HG03460 (cell line): ENCODE measurements at regions not wholly inside any gene's neighbourhood (a gene's known extent, or its start where the extent isn't known, plus 50 kb on each side); places are given as distances from the start of the nearest gene placed in this dataset.
"Not testable (repeated sequence)": the region's sequence is repeated elsewhere in the genome, so short reads cannot be mapped to it uniquely, and the experiment has no call there.

Experiments used
- ATAC-seq: cut with Tn5 transposase; IDR thresholded peaks from one replicate; pipeline ENCODE4 v1.9.1; 2021; ENCODE audit not compliant: unreplicated experiment

DNA sequence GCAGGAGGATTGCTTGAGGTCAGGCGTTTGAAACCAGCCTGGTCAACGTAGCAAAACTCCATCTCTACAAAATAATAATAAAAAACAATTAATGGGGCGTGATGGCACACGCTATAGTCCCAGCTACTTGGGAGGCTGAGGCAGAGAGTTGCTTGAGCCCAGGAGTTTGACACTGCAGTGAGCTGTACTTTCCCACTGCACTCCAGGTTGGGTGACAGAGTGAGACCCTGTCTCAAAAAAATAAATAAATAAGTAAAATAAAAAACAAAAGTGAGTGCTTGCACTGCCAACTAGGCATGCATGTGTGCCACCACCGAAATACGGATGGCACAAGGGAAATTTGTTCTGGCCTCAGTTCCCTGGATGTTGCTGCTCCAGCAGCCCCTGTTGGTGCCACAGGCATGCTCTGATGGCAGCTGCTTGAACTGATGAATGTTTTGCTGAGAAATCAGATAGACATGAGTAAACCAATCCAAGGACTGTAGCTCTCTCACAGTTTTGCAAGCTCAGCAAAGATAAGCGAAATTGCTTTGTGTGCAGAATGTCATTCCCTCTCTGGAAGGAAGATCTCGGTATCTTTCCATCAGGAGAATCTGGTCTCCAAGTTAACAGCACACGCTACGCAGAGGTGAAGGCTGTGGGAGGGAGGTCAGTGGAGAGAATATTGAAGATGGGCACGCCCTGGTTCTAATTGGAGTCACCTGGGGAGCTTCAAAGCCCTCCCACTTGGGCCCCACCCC lies 188.0 kb upstream of the SLC24A3 start:
- ATAC-seq, result no peak

DNA sequence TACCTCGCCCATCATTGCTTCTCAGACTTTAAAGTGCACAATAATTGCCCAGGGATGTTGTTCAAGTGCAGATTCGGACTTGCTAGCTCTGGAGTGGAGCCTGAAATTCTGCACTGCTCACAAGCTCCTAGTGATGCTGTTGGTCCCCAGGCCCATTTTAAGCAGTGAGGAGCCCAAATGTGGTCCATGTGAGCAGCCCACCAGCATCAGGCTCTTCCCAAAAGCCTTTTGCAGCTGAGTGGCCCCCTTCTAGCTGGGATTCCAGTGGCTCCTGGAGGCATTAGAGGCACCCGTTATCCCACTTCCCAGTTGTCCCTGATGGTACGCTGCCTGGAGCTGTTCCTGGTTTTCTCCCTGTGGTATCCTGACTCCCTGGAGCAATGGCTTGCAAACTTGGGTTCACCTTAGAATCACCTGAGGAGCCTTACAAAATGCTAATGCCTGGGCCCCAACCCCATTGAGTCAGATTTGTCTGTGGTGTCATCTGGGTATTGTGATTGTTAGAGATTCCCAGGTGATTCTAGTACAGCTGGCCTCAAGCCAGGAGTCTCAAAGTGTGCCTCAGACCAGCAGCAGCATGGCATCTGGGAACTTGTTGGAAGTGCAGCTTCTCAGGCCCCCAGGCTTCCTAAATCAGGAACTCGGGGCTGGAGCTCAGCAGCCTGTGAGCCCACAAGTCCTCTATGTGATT lies 186.9 kb upstream of the SLC24A3 start:
- peak; percentile 10 for ATAC-seq

DNA sequence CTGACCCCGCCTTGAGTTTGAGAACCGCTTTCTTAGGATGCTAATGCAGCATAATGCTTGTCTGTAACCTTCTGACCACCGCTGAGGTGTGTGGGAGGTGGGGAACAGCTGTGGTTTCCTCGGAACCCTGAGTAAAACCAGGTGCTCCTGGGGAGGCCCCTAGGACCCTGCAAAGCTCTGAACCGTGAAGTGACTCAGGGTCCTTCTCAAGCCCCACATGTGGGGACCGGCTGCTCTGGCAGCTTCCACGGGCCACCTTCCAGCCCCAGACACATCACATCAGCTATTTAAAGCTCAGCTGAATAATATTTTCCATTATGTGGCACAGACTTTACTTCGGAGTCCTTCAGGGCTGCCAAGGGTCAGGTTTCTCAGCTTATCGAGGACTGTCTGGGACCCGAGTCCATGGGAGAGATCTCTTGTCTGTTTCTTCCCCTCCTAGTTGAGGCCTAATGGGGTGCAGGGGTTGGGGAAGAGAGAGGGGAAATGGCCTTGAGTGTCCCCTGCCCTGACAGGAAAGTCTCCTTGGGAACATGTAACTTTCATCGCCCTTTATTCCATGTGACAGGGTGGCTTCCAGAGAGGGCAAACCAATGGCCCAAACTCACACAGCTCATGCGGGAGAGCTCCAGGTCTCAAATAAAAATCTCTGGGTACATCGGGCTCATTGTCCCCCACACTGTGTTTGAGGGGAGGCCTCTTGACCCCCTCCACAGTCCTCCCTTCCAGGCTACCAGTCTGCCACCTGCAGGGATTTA lies 186.1 kb upstream of the SLC24A3 start:
- peak; percentile 62 for ATAC-seq

GRCh38 chr20:19026901-19027644 lies 185.4 kb upstream of the SLC24A3 start:
- ATAC-seq, result no peak

DNA sequence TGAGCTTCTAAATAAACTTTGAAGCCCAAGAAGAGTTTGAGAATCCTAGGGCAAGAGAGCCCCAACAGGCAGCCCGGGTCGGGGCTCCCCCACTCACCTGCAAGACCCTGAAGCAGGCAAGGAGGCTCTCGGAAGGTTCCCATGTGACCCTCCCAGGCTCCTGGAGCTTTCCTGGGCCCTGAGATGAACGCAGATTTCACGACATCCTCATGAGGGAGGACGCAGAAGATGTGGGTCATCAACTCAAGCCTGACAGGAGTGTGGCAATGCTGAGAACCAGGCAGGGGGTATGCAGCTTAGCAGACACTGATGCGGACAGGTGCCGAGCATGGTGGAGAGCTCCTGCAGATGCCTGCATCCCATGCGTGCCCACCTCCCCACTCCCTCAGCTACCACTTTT lies 184.5 kb upstream of the SLC24A3 start:
- no peak for ATAC-seq

- no peak for ATAC-seq
Measured at GRCh38 chr20:19041787-19042186, 170.7 kb upstream of the SLC24A3 start.

DNA sequence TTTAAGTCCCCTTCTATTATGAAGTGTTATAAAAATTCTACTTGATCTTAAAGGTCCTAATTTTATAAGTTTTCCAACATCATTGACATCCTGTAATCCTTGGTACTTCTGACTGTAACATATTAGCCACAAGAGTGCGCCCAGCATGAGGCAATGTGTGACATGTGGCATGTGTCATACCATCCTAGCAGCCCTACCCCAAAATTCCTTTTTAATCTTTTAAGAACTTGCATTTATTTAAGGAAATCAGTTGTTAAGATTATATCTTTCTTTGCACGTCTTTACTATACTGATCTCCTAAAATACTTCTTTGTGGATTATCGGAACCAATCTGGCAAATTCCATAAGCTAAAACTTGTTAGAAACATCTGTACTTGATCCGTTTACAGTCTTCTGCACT lies 167.1 kb upstream of the SLC24A3 start:
- no peak for ATAC-seq

- no peak for ATAC-seq
Measured at GRCh38 chr20:19047040-19047950, 165.1 kb upstream of the SLC24A3 start.

- no peak for ATAC-seq
Measured at GRCh38 chr20:19047951-19048296, 164.5 kb upstream of the SLC24A3 start.

DNA sequence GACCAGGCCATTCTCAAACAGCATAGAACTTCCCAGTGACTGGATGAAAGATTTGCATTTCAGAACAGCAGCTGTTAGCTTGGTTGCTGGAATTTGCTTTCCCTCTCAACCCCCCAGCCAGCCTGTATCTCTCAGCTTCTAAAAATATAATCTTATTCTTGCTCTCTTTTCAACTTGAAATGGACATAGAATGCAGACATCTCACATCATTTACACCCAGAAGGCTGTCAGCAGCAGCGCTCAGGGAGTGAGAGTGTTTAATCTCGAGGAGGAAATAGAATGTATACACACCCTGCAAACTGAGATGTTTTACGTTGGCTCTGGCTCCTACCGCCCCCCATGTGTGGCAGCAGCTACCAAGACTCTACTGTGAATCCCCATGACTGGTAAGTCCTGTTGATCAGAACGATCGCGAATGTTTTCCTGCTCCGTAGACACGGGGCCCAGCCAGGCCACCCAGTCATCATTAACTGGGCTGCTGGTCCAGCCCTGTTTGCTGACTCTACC lies 163.4 kb upstream of the SLC24A3 start:
- ATAC-seq, result no peak

DNA sequence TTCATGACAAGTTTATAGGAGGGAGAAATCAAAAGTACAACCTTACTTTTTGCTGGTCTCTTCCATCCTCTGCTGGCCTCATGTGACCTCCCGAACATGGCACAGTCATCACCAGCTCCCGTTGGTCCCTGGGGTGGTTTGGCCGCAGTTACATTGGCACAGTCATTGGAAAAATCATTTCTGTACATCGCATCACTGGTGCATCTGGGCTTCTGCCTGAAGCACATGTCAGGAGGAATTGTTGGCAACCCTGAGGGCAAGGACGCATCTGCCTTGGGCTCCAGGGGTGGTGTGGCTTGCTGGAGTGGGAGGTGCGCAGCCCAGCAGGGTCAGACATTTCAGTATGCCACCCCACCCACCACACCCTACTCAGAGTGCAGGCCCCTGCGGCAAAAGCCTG lies 162.9 kb upstream of the SLC24A3 start:
- no peak for ATAC-seq

- no peak for ATAC-seq
Measured at GRCh38 chr20:19056909-19057308, 155.5 kb upstream of the SLC24A3 start.

- not testable (repeated sequence) for ATAC-seq
Measured at GRCh38 chr20:19064788-19065187, 147.7 kb upstream of the SLC24A3 start.

DNA sequence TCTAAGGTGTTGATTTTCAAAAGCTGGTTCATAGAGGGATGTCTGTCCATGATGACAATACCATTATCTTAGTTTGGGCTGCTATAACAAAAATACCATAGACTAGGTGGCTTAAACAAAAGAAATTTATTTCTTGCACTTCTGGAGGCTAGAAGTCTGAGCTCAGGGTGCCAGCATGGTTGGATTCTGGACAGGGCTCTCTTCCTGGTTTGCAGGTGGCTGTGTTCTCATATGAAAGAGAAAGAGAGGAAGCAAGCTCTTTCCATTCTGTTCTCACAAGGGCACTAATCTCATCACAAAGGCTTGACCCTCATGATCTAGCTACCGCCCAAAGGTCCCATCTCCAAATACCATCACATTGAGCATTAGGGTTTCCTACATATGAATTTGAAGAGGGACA lies 144.5 kb upstream of the SLC24A3 start:
- ATAC-seq, result no peak

- no peak for ATAC-seq
Measured at GRCh38 chr20:19070026-19070425, 142.4 kb upstream of the SLC24A3 start.

GRCh38 chr20:19070681-19071445 lies 141.6 kb upstream of the SLC24A3 start:
- no peak for ATAC-seq

DNA sequence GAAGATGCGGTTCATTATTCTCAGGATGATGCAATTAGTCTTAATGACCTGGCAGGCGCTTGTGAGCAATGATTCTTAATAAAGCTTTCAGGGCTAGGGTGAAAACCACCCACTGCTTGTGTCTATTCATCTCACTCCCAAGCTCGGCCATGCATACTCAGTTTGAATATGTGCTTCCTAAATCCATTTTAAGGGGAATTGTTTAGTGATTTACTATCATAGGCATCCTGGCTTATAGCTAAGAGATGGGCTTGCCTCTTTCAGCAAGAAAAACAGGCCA lies 141.1 kb upstream of the SLC24A3 start:
- ATAC-seq, result no peak

- ATAC-seq, result no peak
Measured at GRCh38 chr20:19071902-19072498, 140.4 kb upstream of the SLC24A3 start.

- no peak for ATAC-seq
Measured at GRCh38 chr20:19072988-19073387, 139.5 kb upstream of the SLC24A3 start.
